ENCODE measurements at regions not wholly inside any gene's neighbourhood (a gene's known extent, or its start where the extent isn't known, plus 50 kb on each side); places are given as distances from the start of the nearest gene placed in this dataset.

DNA sequence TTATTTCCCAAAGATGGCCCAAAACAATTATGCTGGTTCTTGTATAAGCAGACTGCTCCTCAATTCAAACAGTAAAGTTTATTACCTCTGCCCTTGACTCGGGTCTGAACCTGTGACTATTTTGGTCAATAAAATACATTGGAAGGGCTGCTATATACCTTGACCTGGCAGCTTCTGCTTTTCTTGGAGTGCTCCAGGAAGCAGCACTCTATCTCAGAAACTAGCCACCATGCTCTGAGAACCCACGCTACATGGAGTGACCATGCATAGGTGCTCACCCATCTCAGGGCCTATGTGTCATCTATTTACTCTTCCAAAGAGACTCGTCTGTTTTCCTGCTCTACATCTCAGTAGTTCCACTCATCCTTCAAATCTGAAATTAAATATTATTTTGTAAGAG lies 299.9 kb downstream of the AHR start:
- Histone ChIP-seq H3K4me1 (ENCODE audit: insufficient read depth, low read length) (no peaks in the 10 kb centered on the region), H3K4me3 (ENCODE audit: low read length) (no peak overlapping the region), H3K36me3 (ENCODE audit: insufficient read depth, low read length) (no peaks in the 10 kb centered on the region), H2AFZ (ENCODE audit: low read depth, low read length) (no peak overlapping the region), H3K27me3 (ENCODE audit: insufficient read depth, low read length) (no peaks in the 10 kb centered on the region), H3K9me3 (ENCODE audit: low read length) (no peaks in the 10 kb centered on the region)

DNA sequence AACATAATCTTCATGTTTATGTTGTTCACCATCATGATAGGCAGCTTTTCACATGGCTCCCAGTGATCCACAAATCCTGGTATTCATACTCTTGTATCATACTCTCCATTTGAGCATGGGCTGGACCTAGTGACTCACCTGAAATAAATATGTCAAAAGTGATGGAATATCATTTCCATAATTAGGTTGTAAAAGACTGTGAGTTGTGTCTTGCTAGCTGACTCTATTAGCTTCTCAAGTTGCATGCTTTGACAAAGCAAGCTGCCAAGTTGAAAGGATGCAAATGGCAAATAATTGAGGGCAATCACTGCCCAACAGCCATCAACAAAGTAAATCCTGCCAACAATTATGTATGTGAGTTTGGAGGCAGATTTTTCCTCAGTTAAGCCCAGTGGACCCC lies 300.4 kb downstream of the AHR start:
- Histone ChIP-seq H3K27me3 (ENCODE audit: insufficient read depth, low read length) (no peaks in the 10 kb centered on the region), H3K36me3 (ENCODE audit: insufficient read depth, low read length) (no peaks in the 10 kb centered on the region), H3K4me3 (ENCODE audit: low read length) (no peak overlapping the region), H3K4me1 (ENCODE audit: insufficient read depth, low read length) (no peaks in the 10 kb centered on the region), H3K9me3 (ENCODE audit: low read length) (no peaks in the 10 kb centered on the region), H2AFZ (ENCODE audit: low read depth, low read length) (no peak overlapping the region)

DNA sequence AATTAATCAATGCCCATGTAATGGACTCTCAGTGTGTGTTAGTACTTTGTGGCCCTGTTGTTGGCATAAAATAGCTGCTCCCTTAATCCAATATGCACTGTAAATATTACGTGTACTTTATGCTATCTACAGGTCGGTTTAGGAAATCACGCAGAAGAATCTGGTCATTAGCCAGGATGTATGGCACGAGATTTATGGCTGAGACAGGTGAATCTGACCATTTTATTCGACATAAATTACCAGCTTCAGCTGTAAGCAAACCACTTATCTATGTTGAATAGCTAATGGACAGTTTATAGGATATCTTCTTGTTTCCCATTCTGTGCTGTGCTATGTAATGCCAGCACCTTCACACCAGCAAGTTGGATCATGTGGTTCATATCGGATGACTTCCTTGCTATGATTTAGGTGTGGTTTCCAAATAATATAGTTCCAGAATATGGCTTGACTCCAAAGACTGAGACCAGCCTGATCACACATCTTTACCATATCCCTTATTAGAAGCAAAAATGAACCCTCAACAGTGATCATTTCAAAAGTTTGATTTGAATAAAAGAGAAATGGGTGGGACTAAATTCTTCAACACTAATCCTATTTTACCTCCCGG lies 301.4 kb downstream of the AHR start:
- Histone ChIP-seq H3K4me3 (ENCODE audit: low read length) (no peak overlapping the region), H3K9me3 (ENCODE audit: low read length) (no peaks in the 10 kb centered on the region)

DNA sequence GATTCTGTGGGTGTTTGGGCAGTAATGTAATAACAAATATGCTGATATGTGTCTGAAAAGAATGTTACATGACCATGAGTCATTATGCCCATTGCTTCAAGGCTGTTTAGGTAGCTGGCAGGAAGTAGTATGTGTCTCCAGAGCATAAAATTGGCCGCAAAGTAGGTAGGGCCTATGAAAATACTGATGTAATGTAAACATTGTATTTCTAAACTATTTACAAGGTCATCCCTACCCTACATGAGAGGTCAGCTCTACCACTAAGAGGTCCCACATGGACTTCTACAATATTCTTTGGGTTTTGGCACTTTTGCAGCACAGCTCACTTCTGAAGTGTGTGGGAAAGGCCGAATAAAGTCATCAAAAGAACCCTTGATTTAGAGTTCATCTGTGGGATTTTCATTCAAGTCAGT lies 301.9 kb downstream of the AHR start:
- no peaks in the 10 kb centered on the region for H3K36me3 ChIP-seq (ENCODE audit: insufficient read depth, low read length)
- H3K4me3 ChIP-seq (ENCODE audit: low read length): no peak overlapping the region
- H2AFZ ChIP-seq (ENCODE audit: low read depth, low read length): no peak overlapping the region
- no peaks in the 10 kb centered on the region for H3K9me3 ChIP-seq (ENCODE audit: low read length)
- no peaks in the 10 kb centered on the region for H3K27me3 ChIP-seq (ENCODE audit: insufficient read depth, low read length)
- no peaks in the 10 kb centered on the region for H3K4me1 ChIP-seq (ENCODE audit: insufficient read depth, low read length)

More for the DNA sequence above, 301.4 kb downstream of the AHR start:
- no peaks in the 10 kb centered on the region for H3K27me3 ChIP-seq (ENCODE audit: insufficient read depth, low read length)
- H3K4me1 ChIP-seq (ENCODE audit: insufficient read depth, low read length): no peaks in the 10 kb centered on the region
- no peak overlapping the region for H2AFZ ChIP-seq (ENCODE audit: low read depth, low read length)
- no peaks in the 10 kb centered on the region for H3K36me3 ChIP-seq (ENCODE audit: insufficient read depth, low read length)

DNA sequence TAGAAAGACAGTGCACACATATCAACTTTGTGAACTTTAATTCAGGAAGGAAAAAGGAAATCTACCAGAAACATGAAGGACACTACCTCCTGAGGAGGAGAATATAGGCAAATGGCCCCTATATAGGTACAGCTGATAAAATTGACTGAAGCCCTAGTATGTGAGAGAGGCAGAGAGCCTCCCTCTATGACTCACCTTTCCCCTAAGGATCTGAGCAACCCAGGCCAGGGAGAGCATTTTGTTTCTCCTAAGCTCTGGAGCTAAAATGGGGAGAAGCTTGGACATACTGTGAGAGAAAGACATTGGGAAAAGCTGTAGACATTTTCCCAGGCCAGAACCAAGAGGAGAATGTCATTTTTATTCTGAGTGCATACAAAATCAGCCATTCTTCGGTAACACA lies 303.5 kb downstream of the AHR start:
- Histone ChIP-seq H3K4me3 (ENCODE audit: low read length) (no peak overlapping the region), H2AFZ (ENCODE audit: low read depth, low read length) (no peak overlapping the region), H3K4me1 (ENCODE audit: insufficient read depth, low read length) (no peaks in the 10 kb centered on the region), H3K9me3 (ENCODE audit: low read length) (no peaks in the 10 kb centered on the region), H3K36me3 (ENCODE audit: insufficient read depth, low read length) (no peaks in the 10 kb centered on the region), H3K27me3 (ENCODE audit: insufficient read depth, low read length) (no peaks in the 10 kb centered on the region)

DNA sequence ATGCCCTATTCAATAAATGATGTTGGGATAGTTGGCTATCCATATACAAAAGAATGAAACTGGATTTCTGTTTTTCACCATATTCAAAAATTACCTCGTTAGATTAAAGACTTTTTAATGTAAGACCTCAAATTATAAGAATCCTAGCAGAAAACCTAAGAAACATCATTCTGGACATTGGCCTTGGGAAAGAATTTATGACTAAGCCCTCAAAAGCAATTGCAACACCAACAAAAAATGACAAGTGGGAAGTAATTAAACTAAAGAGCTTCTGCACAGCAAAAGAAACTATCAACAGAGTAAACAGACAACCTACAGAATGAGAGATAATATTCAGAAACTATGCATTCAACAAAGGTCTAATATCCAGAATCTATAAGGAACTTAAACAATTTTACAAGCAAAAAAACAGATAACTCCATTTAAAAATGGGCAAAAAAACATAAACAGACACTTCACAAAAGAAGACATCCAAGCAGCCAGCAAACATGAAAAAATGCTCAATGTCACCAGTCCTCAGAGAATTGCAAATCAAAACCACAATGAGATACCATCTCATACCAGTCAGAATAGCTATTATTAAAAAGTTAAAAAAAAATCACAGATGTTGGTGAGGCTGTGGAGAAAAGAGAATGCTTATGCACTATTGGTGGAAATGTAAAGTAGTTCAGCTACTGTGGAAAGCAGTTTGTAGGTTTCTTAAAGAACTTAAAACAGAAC lies 309.8 kb downstream of the AHR start:
- H2AFZ ChIP-seq (ENCODE audit: low read depth, low read length): no peak overlapping the region
- no peak overlapping the region for H3K4me3 ChIP-seq (ENCODE audit: low read length)
- H3K9me3 ChIP-seq (ENCODE audit: low read length): no peaks in the 10 kb centered on the region
- no peaks in the 10 kb centered on the region for H3K27me3 ChIP-seq (ENCODE audit: insufficient read depth, low read length)
- H3K4me1 ChIP-seq (ENCODE audit: insufficient read depth, low read length): no peaks in the 10 kb centered on the region
- no peaks in the 10 kb centered on the region for H3K36me3 ChIP-seq (ENCODE audit: insufficient read depth, low read length)

DNA sequence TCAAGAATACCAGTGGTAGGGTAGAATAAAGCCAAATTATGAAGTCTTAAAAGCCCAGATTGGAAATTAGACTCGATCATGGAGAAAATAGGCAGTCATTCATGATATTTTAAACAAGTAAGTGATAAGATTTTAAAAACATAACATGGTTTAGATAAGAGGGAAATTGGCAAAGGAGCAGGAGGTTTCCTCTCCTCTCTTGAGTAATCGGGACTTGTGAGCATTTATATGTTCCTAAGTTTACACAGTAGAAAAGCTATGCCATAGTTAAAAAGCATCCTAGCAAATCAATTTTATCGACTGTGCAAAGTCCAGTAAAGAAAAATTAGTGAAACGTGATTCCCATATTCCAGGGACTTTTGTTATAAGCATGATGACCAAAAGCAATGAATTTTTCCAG lies 313.2 kb downstream of the AHR start:
- Histone ChIP-seq H3K4me1 (ENCODE audit: insufficient read depth, low read length) (no peaks in the 10 kb centered on the region), H3K4me3 (ENCODE audit: low read length) (no peak overlapping the region), H3K36me3 (ENCODE audit: insufficient read depth, low read length) (no peaks in the 10 kb centered on the region), H3K9me3 (ENCODE audit: low read length) (no peaks in the 10 kb centered on the region), H3K27me3 (ENCODE audit: insufficient read depth, low read length) (no peaks in the 10 kb centered on the region), H2AFZ (ENCODE audit: low read depth, low read length) (no peak overlapping the region)

DNA sequence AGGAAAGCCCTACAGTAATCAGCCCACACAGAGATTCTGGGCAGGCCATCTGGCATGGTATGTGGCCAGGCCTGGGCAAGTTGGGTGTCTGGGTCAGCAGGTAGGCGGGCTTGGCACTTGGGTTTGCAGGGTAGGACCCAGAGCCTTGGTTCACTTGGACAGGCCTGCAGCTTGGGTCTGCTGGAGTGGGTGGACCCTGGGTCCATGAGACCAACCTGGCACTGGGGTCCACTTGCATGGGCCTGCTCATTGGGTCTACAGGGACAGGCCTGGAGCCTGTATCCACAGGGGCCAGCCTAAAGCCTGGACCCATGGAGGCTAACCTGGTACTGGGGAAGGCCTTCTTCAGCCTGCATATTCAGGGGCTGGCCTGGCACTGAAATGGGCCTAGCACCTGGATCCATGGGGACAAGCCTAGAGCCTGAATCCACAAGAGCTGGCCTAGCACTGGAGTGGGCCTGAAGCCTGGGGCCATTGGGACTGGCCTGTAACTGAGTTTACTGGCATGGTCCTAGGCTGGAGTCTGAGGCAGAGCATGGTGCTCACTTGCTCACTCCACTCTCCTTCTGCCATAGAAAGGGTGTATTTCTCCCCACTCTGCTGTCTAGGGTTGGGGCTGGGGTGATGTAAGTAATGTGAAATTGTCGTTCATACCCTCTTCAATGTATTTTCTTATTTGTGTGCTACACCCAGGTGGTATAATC lies 315.0 kb downstream of the AHR start:
- no peaks in the 10 kb centered on the region for H3K9me3 ChIP-seq (ENCODE audit: low read length)
- H3K4me1 ChIP-seq (ENCODE audit: insufficient read depth, low read length): no peaks in the 10 kb centered on the region
- no peak overlapping the region for H3K4me3 ChIP-seq (ENCODE audit: low read length)
- no peaks in the 10 kb centered on the region for H3K36me3 ChIP-seq (ENCODE audit: insufficient read depth, low read length)
- no peak overlapping the region for H2AFZ ChIP-seq (ENCODE audit: low read depth, low read length)
- no peaks in the 10 kb centered on the region for H3K27me3 ChIP-seq (ENCODE audit: insufficient read depth, low read length)

DNA sequence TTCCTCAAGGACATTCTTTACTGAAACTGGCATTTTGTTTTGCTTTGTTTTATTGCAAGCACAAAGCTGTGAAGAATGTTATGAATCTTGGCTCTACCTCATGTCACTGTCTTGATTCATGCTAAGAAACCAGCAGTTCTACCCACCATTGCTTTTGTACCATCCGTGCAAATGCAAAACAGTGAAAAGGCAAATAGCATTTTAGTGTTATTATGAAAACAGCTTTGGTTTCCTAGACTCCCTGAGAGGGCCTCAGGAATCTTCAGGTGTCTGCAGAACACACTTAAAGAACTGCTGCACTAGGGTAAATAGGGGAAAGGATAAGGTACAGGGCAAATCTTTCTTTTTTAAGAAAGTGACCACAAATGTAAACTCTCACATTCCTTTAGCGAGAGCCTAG lies 318.9 kb downstream of the AHR start:
- H3K4me1 ChIP-seq (ENCODE audit: insufficient read depth, low read length): no peaks in the 10 kb centered on the region
- no peaks in the 10 kb centered on the region for H3K36me3 ChIP-seq (ENCODE audit: insufficient read depth, low read length)
- H3K4me3 ChIP-seq (ENCODE audit: low read length): no peak overlapping the region
- no peaks in the 10 kb centered on the region for H3K27me3 ChIP-seq (ENCODE audit: insufficient read depth, low read length)
- H2AFZ ChIP-seq (ENCODE audit: low read depth, low read length): no peak overlapping the region
- no peaks in the 10 kb centered on the region for H3K9me3 ChIP-seq (ENCODE audit: low read length)

DNA sequence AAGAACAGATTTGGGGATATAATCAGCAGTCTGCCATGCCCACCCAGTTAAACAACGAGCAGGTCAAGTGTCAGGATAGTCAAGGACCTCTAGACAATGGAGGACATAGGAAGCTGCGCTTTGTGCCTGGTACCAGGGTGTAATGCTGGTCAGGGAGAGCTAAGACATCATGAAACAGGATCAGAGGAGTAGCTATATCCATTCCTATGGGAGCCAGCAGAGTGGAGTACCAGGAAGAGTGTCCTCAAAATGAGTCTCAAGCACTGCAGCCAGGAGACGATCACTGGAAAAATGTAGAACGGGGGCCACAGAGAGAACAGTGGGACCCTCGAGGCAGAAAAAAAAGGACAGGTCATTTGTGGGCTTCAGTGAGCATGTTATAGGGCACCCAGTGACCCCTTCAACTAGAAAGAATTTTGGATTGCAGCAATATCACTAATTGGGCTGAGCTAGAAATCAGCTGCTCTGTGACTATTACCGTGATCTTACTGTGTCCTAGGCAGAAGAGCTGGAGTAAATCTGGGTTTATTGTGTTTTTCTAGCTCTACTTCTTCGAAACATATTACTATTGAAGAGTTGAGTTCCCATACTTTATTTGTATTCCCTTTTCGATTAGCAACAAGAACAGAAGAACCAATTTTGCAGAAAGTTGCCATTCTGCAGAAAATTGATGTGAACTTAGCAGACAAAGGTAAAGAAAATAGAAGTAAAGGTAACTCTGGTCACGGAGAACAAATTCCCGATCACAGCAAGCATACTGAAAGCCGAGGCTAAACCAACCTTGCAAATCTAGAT lies 319.6 kb downstream of the AHR start:
- H3K4me3 ChIP-seq (ENCODE audit: low read length): no peak overlapping the region
- H3K4me1 ChIP-seq (ENCODE audit: insufficient read depth, low read length): no peaks in the 10 kb centered on the region
- no peak overlapping the region for H2AFZ ChIP-seq (ENCODE audit: low read depth, low read length)
- H3K27me3 ChIP-seq (ENCODE audit: insufficient read depth, low read length): no peaks in the 10 kb centered on the region
- no peaks in the 10 kb centered on the region for H3K9me3 ChIP-seq (ENCODE audit: low read length)
- no peaks in the 10 kb centered on the region for H3K36me3 ChIP-seq (ENCODE audit: insufficient read depth, low read length)

DNA sequence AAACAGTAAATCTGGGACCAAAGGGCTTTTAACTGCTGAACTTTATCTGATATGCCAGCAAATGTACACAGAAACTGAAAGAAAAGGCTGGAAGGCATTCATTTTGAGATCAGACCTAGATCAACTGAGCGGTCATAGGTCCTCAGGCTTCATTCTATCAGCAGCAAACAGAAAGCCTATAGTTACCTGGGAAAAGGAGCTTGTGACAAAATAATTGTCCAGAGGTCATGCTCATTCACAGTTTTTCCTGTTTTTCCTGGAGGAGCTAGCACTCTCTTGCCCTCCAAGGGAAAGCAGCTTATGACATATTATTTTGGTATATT lies 320.2 kb downstream of the AHR start:
- no peaks in the 10 kb centered on the region for H3K4me1 ChIP-seq (ENCODE audit: insufficient read depth, low read length)
- no peaks in the 10 kb centered on the region for H3K27me3 ChIP-seq (ENCODE audit: insufficient read depth, low read length)
- no peaks in the 10 kb centered on the region for H3K36me3 ChIP-seq (ENCODE audit: insufficient read depth, low read length)
- no peaks in the 10 kb centered on the region for H3K9me3 ChIP-seq (ENCODE audit: low read length)
- no peak overlapping the region for H3K4me3 ChIP-seq (ENCODE audit: low read length)
- H2AFZ ChIP-seq (ENCODE audit: low read depth, low read length): no peak overlapping the region

DNA sequence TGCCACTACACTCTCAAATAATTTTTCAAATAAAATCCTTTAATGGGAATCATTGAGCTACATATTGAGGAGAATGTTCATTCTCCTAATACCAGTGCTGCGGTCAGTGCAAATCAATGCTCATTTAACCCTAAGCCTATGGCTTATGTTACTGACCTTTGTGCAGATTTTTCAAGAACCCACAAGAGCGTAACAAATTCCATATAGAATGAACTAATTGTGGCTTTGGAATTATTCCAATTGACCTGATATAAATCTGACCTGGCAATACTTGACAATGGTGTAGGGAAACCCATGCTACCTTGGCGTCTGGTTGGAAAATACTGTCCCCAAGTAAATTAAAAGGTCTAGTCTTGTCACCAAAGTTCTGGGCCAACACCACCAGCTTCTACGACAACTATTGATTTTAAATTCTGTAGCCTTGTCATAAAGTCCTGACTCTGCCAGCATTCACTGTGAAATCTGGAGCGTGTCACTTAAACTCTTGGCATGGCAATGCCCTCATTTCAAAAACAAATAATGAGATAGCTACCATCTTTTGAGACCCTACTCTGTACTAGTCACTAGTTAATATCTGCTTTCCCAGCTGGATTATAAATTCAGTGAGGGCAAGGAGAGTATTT lies 320.9 kb downstream of the AHR start:
- no peaks in the 10 kb centered on the region for H3K27me3 ChIP-seq (ENCODE audit: insufficient read depth, low read length)
- H3K9me3 ChIP-seq (ENCODE audit: low read length): no peaks in the 10 kb centered on the region
- no peak overlapping the region for H3K4me3 ChIP-seq (ENCODE audit: low read length)
- H2AFZ ChIP-seq (ENCODE audit: low read depth, low read length): no peak overlapping the region
- no peaks in the 10 kb centered on the region for H3K4me1 ChIP-seq (ENCODE audit: insufficient read depth, low read length)
- H3K36me3 ChIP-seq (ENCODE audit: insufficient read depth, low read length): no peaks in the 10 kb centered on the region

DNA sequence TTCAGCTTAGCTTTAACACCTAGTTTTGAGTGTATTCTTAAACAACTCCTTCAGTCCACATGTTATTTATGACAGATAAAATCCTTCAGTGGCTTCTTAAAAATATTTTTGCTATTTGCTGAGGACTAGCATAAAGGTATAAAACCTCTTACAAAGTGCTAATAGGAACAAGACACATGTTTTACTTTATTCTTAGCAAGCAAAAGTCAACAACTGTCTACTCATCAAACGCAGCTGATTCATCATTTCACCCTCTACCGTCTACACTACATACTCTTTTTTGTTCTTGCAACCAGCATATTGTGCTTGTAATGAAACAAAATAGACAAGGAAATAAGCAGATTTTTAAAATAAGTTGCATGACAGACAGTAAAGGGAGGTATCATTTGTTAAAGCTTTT lies 319.7 kb downstream of the SNX13 start:
- Histone ChIP-seq H3K4me3 (ENCODE audit: low read length) (no peak overlapping the region), H3K27me3 (ENCODE audit: insufficient read depth, low read length) (no peaks in the 10 kb centered on the region), H3K36me3 (ENCODE audit: insufficient read depth, low read length) (no peaks in the 10 kb centered on the region), H3K9me3 (ENCODE audit: low read length) (no peaks in the 10 kb centered on the region), H2AFZ (ENCODE audit: low read depth, low read length) (no peak overlapping the region), H3K4me1 (ENCODE audit: insufficient read depth, low read length) (no peaks in the 10 kb centered on the region)

Data from neuron (in vitro differentiated cells).